ENCODE measurements at regions not wholly inside any gene's neighbourhood (a gene's known extent, or its start where the extent isn't known, plus 50 kb on each side); places are given as distances from the start of the nearest gene placed in this dataset.

DNA sequence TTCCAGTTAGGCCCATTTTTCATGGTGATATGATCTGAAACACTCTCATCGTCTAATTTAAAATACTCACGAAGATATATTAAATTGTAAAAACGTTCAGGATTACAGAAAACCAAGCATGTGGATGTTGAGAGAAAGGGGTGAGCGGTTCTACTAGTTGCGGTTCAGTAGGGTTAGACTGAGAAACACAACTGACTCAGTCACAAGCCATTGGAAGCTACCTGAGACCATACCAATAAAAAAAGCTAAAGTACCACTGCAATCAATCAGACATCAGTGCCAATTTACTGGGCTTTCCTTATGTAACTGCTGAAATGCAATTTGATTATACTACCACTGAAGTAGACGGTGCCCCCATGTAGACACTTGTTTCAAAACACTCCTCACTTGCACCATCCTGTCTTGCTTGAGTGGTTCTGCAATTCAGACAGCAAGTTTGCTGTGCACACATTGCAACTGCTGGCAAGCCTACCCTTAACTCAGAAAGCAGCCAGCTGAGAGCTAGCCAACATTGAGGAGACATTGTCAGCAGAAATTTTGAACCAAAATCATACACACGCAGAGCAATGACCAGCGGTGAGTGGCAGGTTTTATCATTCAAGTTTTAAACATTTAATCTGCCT is 368.7 kb upstream of the ARHGEF26 start:
- TF ChIP-seq, protein P1, sequence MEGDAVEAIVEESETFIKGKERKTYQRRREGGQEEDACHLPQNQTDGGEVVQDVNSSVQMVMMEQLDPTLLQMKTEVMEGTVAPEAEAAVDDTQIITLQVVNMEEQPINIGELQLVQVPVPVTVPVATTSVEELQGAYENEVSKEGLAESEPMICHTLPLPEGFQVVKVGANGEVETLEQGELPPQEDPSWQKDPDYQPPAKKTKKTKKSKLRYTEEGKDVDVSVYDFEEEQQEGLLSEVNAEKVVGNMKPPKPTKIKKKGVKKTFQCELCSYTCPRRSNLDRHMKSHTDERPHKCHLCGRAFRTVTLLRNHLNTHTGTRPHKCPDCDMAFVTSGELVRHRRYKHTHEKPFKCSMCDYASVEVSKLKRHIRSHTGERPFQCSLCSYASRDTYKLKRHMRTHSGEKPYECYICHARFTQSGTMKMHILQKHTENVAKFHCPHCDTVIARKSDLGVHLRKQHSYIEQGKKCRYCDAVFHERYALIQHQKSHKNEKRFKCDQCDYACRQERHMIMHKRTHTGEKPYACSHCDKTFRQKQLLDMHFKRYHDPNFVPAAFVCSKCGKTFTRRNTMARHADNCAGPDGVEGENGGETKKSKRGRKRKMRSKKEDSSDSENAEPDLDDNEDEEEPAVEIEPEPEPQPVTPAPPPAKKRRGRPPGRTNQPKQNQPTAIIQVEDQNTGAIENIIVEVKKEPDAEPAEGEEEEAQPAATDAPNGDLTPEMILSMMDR (IDR thresholded peaks at IDR 0.05): no peak
- TF ChIP-seq POLR2A (IDR thresholded peaks at IDR 0.05): no peak
